ENCODE measurements at regions not wholly inside any gene's neighbourhood (a gene's known extent, or its start where the extent isn't known, plus 50 kb on each side); places are given as distances from the start of the nearest gene placed in this dataset.

DNA sequence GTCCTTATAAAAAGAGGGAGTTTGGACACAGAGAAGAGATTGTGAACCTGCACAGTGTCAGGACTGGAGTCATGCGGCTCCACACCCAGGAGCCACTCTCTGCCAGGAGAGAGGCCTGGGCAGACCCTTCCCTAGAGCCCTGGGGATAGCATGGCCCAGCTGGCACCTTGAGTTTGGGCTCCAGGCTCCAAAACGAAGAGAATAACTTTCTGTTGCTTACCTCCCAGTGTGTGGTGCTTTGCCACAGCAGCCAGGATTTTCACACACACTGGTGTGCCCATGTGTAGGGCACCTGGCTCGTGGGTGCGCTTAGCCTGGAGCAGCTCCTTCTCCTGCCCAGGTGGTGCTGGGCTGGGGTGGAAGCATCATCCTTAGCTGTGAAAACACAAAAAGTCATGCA lies 344.3 kb downstream of the TEX29 start:
- intact Hi-C loops (cut with DNase I; ENCODE audit: low total_unique reads), result no loop called here
- no peak for DNase-seq
- no peak overlapping the region for H3K27ac ChIP-seq
- TF ChIP-seq EP300 (IDR thresholded peaks at IDR 0.05) (no peak), POLR2AphosphoS5 (IDR thresholded peaks at IDR 0.05) (no peak), POLR2A (IDR thresholded peaks at IDR 0.05) (no peak)
- TF ChIP-seq, protein P1, sequence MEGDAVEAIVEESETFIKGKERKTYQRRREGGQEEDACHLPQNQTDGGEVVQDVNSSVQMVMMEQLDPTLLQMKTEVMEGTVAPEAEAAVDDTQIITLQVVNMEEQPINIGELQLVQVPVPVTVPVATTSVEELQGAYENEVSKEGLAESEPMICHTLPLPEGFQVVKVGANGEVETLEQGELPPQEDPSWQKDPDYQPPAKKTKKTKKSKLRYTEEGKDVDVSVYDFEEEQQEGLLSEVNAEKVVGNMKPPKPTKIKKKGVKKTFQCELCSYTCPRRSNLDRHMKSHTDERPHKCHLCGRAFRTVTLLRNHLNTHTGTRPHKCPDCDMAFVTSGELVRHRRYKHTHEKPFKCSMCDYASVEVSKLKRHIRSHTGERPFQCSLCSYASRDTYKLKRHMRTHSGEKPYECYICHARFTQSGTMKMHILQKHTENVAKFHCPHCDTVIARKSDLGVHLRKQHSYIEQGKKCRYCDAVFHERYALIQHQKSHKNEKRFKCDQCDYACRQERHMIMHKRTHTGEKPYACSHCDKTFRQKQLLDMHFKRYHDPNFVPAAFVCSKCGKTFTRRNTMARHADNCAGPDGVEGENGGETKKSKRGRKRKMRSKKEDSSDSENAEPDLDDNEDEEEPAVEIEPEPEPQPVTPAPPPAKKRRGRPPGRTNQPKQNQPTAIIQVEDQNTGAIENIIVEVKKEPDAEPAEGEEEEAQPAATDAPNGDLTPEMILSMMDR (IDR thresholded peaks at IDR 0.05), result no peak
- no peaks in the 10 kb centered on the region for H3K9me3 ChIP-seq
- no peaks in the 10 kb centered on the region for H3K36me3 ChIP-seq
- peaks cover 0 to 6% (median 0%) of the 10 kb centered on the region in 4 donors for H3K4me1 ChIP-seq
- 79 to 89% (median 85%) methylated on average over 4 of the region's 4 CpGs for WGBS, 5 donors
- H3K27me3 ChIP-seq, result peaks cover 0 to 27% (median 0%) of the 10 kb centered on the region in 3 donors
- no peak overlapping the region for H3K4me3 ChIP-seq

DNA sequence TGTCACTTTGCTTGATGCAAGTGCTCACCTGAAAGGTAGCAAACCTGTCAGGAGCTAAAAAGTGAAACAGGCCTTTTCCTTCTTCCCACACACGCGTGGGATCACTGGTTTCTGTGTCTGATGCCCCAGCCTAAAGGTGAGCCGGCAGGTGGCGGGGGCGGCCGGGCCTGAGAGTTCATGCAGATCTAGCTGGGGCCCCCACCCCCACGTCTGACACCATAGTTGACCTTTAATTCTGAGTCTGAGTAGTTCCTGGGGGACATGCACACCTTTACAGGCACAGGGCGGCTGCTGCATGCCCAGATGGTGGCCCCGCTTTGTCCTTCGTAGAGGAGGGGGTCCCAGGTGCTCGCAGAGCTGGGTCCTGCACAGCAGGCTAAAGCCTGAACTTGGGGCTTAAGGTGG lies 345.3 kb downstream of the TEX29 start:
- TF ChIP-seq, protein P1 (IDR thresholded peaks at IDR 0.05), result no peak
- TF ChIP-seq EP300 (IDR thresholded peaks at IDR 0.05), result no peak
- no peak for TF ChIP-seq POLR2A (IDR thresholded peaks at IDR 0.05)
- Histone ChIP-seq H3K4me3 (no peak overlapping the region), H3K36me3 (no peaks in the 10 kb centered on the region), H3K4me1 (peaks cover 0 to 6% (median 0%) of the 10 kb centered on the region in 4 donors), H3K9me3 (no peaks in the 10 kb centered on the region), H3K27me3 (peaks cover 0 to 27% (median 0%) of the 10 kb centered on the region in 3 donors), H3K27ac (no peak overlapping the region)
- WGBS, 5 donors, result 80 to 86% (median 82%) methylated on average over 11 of the region's 11 CpGs
- intact Hi-C loops (cut with DNase I; ENCODE audit: low total_unique reads), result no loop called here
- DNase-seq, result no peak

DNA sequence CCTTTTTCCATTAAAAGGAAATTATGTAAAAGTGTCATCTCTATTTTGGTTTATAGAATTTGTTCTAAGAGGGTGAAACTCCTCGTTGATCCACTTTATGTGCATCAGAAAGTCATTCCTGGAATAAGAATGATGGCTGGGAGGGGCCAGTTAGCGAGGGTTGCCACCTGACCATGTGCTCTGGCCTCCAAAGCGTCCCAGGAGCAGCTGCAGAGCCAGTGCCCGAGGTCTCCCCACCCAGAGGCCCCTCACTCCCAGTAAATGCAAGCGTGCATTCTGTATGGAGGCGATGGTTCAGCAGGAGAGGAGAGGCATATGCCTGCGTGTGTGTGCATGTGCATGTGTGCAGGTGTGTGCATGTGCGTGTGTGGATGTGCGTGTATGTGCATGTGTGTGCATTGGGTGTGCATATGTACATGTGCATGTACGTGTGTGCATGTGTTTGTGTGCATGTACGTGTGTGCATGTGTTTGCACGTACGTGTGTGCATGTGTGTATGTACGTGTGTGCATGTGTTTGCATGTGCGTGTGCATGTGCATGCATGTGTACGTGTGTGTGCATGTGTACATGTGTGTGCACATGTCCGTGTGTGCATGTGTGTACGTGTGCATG lies 345.8 kb downstream of the TEX29 start:
- no peak overlapping the region for H3K4me3 ChIP-seq
- no peak for DNase-seq
- 74 to 85% (median 83%) methylated on average over 16 to 18 of the region's 18 CpGs for WGBS, 5 donors
- no peak overlapping the region for H3K27ac ChIP-seq
- no peaks in the 10 kb centered on the region for H3K36me3 ChIP-seq
- intact Hi-C loops (cut with DNase I; ENCODE audit: low total_unique reads), result no loop called here
- TF ChIP-seq POLR2A (IDR thresholded peaks at IDR 0.05), result no peak
- TF ChIP-seq, protein P1 (IDR thresholded peaks at IDR 0.05), result no peak
- TF ChIP-seq POLR2AphosphoS5 (IDR thresholded peaks at IDR 0.05), result no peak
- no peak for TF ChIP-seq EP300 (IDR thresholded peaks at IDR 0.05)
- H3K4me1 ChIP-seq, result peaks cover 0 to 6% (median 0%) of the 10 kb centered on the region in 4 donors
- H3K27me3 ChIP-seq, result peaks cover 0 to 27% (median 0%) of the 10 kb centered on the region in 3 donors
- no peaks in the 10 kb centered on the region for H3K9me3 ChIP-seq

DNA sequence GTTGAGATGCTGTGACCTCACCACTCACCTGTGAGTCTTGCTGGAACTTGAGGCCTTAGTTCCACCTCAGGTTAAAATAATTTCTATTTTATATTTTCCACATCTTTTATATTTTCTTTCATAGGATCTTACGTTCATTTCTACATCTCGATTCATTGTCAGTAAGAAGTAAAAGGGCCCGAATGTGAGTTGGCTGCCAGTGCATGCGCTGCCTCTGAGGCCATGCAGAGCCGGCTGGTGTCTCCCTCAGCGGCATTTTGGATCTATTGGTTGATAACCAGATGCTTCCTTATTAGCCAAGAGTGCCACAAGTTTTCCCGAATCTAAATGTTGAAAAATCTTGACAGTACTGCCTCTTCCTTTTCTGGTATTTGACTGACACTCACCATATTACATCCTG lies 347.3 kb downstream of the TEX29 start:
- TF ChIP-seq, protein P1 (IDR thresholded peaks at IDR 0.05), result no peak
- no peak for TF ChIP-seq POLR2AphosphoS5 (IDR thresholded peaks at IDR 0.05)
- TF ChIP-seq EP300 (IDR thresholded peaks at IDR 0.05), result no peak
- no peak for TF ChIP-seq POLR2A (IDR thresholded peaks at IDR 0.05)
- intact Hi-C loops (cut with DNase I; ENCODE audit: low total_unique reads), result no loop called here
- no peak overlapping the region for H3K27ac ChIP-seq
- H3K36me3 ChIP-seq, result no peaks in the 10 kb centered on the region
- H3K4me3 ChIP-seq, result no peak overlapping the region
- H3K4me1 ChIP-seq, result peaks cover 0 to 6% (median 0%) of the 10 kb centered on the region in 4 donors
- H3K27me3 ChIP-seq, result peaks cover 0 to 12% (median 0%) of the 10 kb centered on the region in 3 donors
- no peak for DNase-seq
- WGBS, 5 donors, result 76 to 91% (median 85%) methylated on average over 7 of the region's 7 CpGs
- no peaks in the 10 kb centered on the region for H3K9me3 ChIP-seq

Measured in stomach (tissue), 8 donors.